ENCODE measurements at regions not wholly inside any gene's neighbourhood (a gene's known extent, or its start where the extent isn't known, plus 50 kb on each side); places are given as distances from the start of the nearest gene placed in this dataset.

GRCh38 chr7:10855583-10855982, 118.1 kb upstream of the PHF14 start:
- Histone ChIP-seq H3K4me3 (ENCODE audit: low read depth, low read length, poor library complexity, severe bottlenecking) (no peak overlapping the region), H3K36me3 (ENCODE audit: insufficient read depth, low read length, poor library complexity, severe bottlenecking) (no peaks in the 10 kb centered on the region), H3K4me1 (ENCODE audit: insufficient read depth, low read length, poor library complexity, severe bottlenecking) (no peaks in the 10 kb centered on the region), H3K9me3 (ENCODE audit: low read depth, low read length, poor library complexity, severe bottlenecking) (no peaks in the 10 kb centered on the region), H3K27ac (ENCODE audit: low read depth, low read length, poor library complexity, severe bottlenecking) (no peak overlapping the region), H3K27me3 (replicated peaks; ENCODE audit: insufficient read depth, low read depth, low read length, poor library complexity) (peaks cover 8% of the 10 kb centered on the region)
- POLR2A ChIA-PET (ENCODE audit: low non-redundant PET), result no interaction called here
- DNase-seq (ENCODE audit: low spot score), result no peak
- no TSS peak for BruUV-seq (replicated peaks)
- no peak for TF ChIP-seq CTCF (conservative IDR thresholded peaks at IDR 0.05; ENCODE audit: low read depth, low read length)
- no peak for TF ChIP-seq EZH2 (IDR thresholded peaks at IDR 0.05; ENCODE audit: borderline replicate concordance, low read depth, low read length, poor library complexity, severe bottlenecking)
- CTCF ChIA-PET, result interaction anchor here (0.6 kb wide), 1 partner anchor 83 kb away, joined by 3 read pairs; no protein-coding TSS in a partner anchor
- intact Hi-C loops (cut with micrococcal nuclease; ENCODE audit: unreplicated experiment), result no loop called here

- TF ChIP-seq EZH2 (IDR thresholded peaks at IDR 0.05; ENCODE audit: borderline replicate concordance, low read depth, low read length, poor library complexity, severe bottlenecking) (no peak), CTCF (conservative IDR thresholded peaks at IDR 0.05; ENCODE audit: low read depth, low read length) (no peak)
- H3K4me3 ChIP-seq (ENCODE audit: low read depth, low read length, poor library complexity, severe bottlenecking), result no peak overlapping the region
- H3K36me3 ChIP-seq (ENCODE audit: insufficient read depth, low read length, poor library complexity, severe bottlenecking), result no peaks in the 10 kb centered on the region
- H3K9me3 ChIP-seq (ENCODE audit: low read depth, low read length, poor library complexity, severe bottlenecking), result no peaks in the 10 kb centered on the region
- peaks cover 8% of the 10 kb centered on the region for H3K27me3 ChIP-seq (replicated peaks; ENCODE audit: insufficient read depth, low read depth, low read length, poor library complexity)
- H3K4me1 ChIP-seq (ENCODE audit: insufficient read depth, low read length, poor library complexity, severe bottlenecking), result no peaks in the 10 kb centered on the region
- no TSS peak for BruUV-seq (replicated peaks)
- intact Hi-C loops (cut with micrococcal nuclease; ENCODE audit: unreplicated experiment), result no loop called here
- ChIA-PET CTCF (no interaction called here), POLR2A (ENCODE audit: low non-redundant PET) (no interaction called here)
- H3K27ac ChIP-seq (ENCODE audit: low read depth, low read length, poor library complexity, severe bottlenecking), result no peak overlapping the region
- no peak for DNase-seq (ENCODE audit: low spot score)
These were observed 113.2 kb upstream of the PHF14 start for GRCh38 chr7:10860516-10860915.

GRCh38 chr7:10863476-10863875, 110.2 kb upstream of the PHF14 start:
- ChIA-PET POLR2A (ENCODE audit: low non-redundant PET) (no interaction called here), CTCF (no interaction called here)
- H3K27me3 ChIP-seq (replicated peaks; ENCODE audit: insufficient read depth, low read depth, low read length, poor library complexity), result peaks cover 8% of the 10 kb centered on the region
- no peak overlapping the region for H3K4me3 ChIP-seq (ENCODE audit: low read depth, low read length, poor library complexity, severe bottlenecking)
- no peak overlapping the region for H3K27ac ChIP-seq (ENCODE audit: low read depth, low read length, poor library complexity, severe bottlenecking)
- no TSS peak for BruUV-seq (replicated peaks)
- no peaks in the 10 kb centered on the region for H3K4me1 ChIP-seq (ENCODE audit: insufficient read depth, low read length, poor library complexity, severe bottlenecking)
- DNase-seq (ENCODE audit: low spot score), result no peak
- no peaks in the 10 kb centered on the region for H3K36me3 ChIP-seq (ENCODE audit: insufficient read depth, low read length, poor library complexity, severe bottlenecking)
- no peak for TF ChIP-seq EZH2 (IDR thresholded peaks at IDR 0.05; ENCODE audit: borderline replicate concordance, low read depth, low read length, poor library complexity, severe bottlenecking)
- no peak for TF ChIP-seq CTCF (conservative IDR thresholded peaks at IDR 0.05; ENCODE audit: low read depth, low read length)
- H3K9me3 ChIP-seq (ENCODE audit: low read depth, low read length, poor library complexity, severe bottlenecking), result no peaks in the 10 kb centered on the region
- intact Hi-C loops (cut with micrococcal nuclease; ENCODE audit: unreplicated experiment), result no loop called here
